Esophagus squamous epithelium (tissue), 4 donors: ENCODE measurements at regions not wholly inside any gene's neighbourhood (a gene's known extent, or its start where the extent isn't known, plus 50 kb on each side); places are given as distances from the start of the nearest gene placed in this dataset.

Source experiments
- POLR2A ChIP-seq, 4 donors: fragments of 450-650 bp; IDR thresholded peaks; one replicate each; pipeline ENCODE4 v1.6.1; 2017; ENCODE audit warnings: antibody characterized with exemption in 4 of 4, mild to moderate bottlenecking in 4 of 4, moderate library complexity in 3 of 4
- TF ChIP-seq, protein P1 (sequence below), 6 experiments: fragments of 450-650 bp in 4 of 6; fragments of 200-600 bp in 2 of 6; sonication (generic) in 2 of 6; IDR thresholded peaks; one replicate each; pipeline ENCODE4 v1.5.1; 2016 to 2019; ENCODE audit warnings: antibody characterized with exemption in 6 of 6, mild to moderate bottlenecking in 4 of 6, moderate library complexity in 4 of 6

DNA sequence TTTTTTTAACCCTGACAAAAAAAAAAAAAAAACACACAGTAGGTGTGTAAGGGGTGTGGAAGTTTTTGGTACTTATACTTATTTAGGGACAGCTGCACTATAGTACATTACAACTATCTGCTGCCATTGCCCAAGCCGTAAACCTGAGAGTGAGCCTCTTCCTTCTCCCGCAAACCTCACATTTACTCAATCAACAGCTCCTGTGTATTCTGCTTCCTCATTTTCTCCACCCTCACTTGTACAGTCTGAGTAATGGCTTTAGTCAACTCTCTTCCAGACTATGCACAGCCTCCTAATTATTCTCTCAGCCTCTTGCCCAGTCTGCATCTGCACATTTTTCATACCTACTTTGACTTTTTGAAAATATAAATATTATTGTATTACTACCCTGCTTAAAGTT lies 362.0 kb downstream of the ADAM29 start:
- TF ChIP-seq POLR2A (IDR thresholded peaks at IDR 0.05), result no peak
- TF ChIP-seq, protein P1, sequence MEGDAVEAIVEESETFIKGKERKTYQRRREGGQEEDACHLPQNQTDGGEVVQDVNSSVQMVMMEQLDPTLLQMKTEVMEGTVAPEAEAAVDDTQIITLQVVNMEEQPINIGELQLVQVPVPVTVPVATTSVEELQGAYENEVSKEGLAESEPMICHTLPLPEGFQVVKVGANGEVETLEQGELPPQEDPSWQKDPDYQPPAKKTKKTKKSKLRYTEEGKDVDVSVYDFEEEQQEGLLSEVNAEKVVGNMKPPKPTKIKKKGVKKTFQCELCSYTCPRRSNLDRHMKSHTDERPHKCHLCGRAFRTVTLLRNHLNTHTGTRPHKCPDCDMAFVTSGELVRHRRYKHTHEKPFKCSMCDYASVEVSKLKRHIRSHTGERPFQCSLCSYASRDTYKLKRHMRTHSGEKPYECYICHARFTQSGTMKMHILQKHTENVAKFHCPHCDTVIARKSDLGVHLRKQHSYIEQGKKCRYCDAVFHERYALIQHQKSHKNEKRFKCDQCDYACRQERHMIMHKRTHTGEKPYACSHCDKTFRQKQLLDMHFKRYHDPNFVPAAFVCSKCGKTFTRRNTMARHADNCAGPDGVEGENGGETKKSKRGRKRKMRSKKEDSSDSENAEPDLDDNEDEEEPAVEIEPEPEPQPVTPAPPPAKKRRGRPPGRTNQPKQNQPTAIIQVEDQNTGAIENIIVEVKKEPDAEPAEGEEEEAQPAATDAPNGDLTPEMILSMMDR (IDR thresholded peaks at IDR 0.05), result no peak
